HG02840 (cell line): ENCODE measurements at regions not wholly inside any gene's neighbourhood (a gene's known extent, or its start where the extent isn't known, plus 50 kb on each side); places are given as distances from the start of the nearest gene placed in this dataset.

Experiments
- ATAC-seq: cut with Tn5 transposase; IDR thresholded peaks from one replicate; pipeline ENCODE4 v1.9.1; 2021; ENCODE audit warnings: mild to moderate bottlenecking, moderate library complexity, moderate number of reproducible peaks; ENCODE audit not compliant: unreplicated experiment, low FRiP score

- ATAC-seq = no peak
Observed at GRCh38 chr9:118782790-118783463, 586.3 kb downstream of the BRINP1 start.

- no peak for ATAC-seq
Observed at GRCh38 chr9:118784033-118784432, 585.2 kb downstream of the BRINP1 start.

GRCh38 chr9:118785456-118785855 lies 583.8 kb downstream of the BRINP1 start:
- ATAC-seq = no peak

DNA sequence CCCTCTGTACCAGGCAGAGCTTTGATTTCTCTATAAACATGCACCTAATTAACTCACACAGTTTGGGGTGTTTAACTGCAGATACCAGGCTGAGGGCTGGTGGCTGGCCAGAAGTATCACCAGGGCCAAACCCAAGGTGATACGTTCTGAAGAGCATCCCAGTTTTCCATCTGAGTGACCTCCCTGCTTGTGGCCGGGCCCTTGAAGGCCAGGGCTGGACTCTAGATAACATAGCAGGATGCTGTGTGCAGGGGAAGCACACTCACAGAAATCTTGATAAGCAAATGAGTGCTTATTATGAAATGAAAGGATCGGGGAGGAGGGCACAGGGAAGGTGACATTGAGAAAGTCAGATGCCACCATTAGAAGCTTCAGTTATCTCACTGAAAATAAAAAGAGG lies 582.4 kb downstream of the BRINP1 start:
- ATAC-seq = no peak

DNA sequence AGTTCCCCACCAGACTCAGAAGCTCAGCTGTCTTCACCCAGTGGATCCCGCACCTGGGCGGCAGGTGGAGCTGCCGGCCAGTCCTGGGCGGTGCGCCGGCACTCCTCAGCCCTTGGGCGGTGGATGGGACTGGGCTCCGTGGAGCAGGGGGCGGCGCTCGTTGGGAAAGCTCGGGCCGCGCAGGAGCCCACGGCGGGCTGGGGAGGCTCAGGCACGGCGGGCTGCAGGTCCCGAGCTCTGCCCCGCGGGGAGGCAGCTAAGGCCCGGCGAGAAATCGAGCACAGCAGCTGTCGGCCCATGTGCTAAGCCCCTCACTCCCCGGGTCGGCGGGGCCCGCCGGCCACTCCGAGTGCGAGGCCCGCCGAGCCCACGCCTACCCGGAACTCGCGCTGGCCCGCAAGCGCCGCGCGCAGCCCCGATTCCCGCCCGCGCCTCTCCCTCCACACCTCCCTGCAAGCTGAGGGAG lies 560.0 kb downstream of the BRINP1 start:
- ATAC-seq = no peak

DNA sequence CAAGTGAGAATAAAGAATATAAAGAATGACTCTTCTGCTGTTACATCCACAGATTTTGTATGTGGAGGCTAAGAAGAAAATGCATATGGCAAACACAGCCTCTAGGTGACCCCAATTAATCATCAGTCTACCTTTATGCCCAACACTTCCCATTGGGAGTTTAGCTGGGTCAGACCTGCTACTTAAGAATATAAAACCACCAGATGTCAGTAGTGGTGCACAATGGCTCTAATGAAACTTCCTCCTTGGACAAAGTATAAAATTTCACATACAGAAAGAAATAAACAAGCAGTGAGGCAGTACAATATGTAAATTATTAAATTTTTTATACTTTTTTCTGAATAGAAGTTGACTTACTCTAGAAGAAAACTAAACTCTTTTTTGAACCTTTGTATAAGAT lies 539.9 kb downstream of the BRINP1 start:
- no peak for ATAC-seq

DNA sequence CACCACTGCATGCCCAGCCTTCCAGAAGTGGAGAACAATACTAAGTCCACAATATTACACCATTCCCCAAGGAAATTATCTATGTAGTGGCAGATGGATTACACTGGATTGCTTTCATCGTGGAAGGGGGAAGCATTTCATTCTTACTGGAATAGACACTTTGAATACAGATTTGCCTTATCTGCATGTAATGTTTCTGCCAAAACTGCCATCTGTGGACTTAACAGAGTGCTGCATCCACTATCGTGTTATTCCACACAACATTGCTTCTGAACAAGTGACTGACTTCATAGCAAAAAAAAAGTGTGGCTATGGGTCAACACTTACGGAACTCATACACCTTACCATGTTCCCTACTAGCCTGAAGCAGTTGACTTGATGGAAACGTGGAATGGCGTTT lies 536.9 kb downstream of the BRINP1 start:
- no peak for ATAC-seq

DNA sequence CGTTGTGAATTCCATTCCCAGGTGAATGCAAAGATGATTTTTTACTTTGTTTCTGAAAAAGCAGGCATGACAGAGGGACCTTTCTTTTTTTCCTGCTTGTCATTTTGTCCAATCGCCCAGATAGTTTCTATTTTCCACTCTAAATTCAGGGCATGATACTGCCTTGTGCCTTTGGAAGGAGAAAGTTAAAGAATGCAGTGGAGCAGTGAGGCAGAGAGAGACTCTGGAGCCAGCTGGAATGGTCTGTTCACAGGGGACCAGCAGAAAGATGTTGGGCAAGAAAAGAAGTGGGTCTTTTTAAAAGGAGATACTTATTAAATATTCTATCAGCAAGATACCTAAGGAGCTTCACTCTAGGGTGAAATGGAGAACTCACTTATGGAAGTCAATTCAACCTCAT lies 532.3 kb downstream of the BRINP1 start:
- no peak for ATAC-seq

DNA sequence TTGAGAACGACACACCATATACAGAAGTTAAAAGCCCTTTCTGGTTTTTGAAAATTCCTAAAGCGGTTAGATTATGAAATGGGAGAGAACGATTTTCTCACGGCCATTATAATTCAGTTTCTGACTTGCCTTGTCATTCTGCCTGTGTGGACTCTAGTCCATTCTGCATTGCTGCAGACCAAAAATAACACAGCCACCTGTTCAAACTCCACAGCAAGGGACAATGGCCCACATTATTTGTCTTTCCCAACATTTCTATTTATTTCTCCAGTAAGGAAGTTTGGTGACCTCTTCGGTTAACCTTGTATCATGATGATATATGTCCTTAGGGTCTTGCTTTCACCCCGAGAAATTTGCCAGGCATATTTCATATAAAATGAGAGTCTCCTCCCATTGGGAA lies 497.7 kb downstream of the BRINP1 start:
- no peak for ATAC-seq

DNA sequence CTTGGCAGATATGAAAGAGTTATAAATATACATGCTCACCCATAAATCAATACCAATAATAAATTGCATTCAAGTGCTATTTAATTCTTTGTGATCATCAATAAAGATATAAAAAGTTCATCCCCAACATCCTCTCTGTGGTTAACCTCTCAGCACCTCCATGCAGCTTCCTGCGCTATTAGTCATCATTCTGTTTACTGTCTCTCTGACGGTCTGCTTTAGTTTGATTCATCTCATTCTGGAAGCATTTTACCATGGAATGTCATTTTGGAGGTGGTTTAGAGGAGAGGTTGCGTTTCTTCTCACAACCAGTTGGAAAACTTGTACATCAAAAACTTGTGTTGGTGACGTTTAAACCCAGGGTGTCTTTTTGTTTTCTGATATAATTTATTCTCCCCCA lies 486.6 kb downstream of the BRINP1 start:
- ATAC-seq = no peak

- no peak for ATAC-seq
Observed at GRCh38 chr9:118883411-118883810, 485.8 kb downstream of the BRINP1 start.

- no peak for ATAC-seq
Observed at GRCh38 chr9:118891213-118891612, 478.0 kb downstream of the BRINP1 start.

DNA sequence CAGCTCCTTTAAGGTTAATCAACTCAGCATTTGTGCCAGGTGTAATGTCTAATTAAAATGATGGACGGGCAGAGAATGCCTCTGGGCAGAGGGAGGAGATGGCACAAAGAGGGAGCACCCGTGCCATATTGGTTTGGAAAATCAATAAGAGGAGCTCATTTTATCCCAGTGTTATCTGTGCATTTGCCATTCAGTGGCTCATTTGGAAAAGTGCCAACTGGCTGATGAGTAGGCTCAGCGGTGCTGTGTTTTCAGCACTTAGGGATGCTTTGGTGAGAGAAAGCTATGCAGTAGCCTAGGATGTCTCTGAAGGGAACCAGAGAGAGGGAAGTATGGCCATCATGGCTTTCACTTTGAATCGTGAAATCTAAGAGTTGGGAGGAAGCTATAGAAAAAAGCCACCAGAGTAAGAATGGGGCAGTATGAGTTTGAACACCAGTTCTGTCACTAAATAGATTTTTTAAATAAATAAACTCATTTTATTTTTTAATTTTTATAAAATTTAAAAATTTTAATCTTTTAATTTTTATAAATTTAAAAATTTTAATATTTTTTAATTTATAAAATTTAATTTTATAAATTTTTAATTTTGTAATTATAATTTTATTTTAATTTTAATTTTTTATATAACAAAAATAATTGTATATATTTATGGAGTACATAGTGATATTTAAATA lies 472.8 kb downstream of the BRINP1 start:
- ATAC-seq = no peak

DNA sequence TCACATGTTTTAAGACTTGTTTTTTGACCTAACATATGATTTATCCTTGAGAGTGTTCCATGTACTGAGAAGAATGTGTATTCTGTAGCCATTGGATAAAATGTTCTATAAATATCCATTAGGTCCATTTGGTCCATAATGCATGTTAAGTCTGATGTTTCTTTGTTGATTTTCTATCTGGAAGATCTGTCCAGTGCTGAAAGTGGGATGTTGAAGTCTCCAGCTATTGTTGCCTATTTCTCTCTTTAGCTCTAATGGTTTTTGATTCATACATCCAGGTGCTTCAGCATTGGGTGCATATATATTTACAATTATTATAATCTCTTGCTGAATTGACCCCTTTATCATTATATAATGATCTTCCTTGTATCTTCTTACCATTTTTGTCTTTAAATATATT lies 451.1 kb downstream of the BRINP1 start:
- no peak for ATAC-seq

DNA sequence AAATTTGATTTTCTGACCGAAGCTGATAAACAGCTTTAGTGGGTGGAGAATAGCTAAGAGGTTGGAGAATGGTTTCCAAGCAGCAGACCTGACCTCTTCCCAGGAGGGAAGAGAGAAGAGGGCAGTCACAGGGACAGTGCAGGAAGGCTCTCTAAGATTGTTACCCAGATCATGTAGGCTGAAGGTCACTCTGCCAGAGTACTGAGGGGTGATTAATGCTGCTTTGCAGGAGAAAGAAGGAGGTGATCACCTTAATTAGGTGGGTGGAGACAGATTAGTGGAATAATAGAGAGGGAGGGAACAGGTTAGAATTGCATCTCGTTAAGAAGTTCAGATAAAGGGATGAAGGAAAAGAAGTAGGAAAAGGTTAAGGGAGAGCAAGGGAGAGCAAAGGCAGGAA lies 440.5 kb downstream of the BRINP1 start:
- ATAC-seq = no peak

DNA sequence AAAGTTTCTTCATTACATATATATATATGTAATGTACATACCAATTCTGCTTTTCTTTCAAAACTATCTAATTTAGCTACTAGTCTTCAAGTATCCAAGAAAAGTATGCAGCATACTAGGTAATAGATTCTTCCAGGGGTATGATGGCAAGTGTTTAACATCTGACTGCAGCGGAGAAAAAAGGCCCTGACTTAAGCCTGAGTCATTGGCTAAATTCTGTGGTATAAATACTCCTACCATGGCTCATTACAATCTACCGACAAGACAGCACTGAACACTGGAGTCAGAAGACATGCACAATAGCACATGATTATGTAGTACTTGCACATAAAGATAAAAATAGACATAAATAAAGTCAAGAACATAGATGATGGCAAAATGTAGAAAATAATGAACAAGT lies 439.9 kb downstream of the BRINP1 start:
- ATAC-seq = no peak

DNA sequence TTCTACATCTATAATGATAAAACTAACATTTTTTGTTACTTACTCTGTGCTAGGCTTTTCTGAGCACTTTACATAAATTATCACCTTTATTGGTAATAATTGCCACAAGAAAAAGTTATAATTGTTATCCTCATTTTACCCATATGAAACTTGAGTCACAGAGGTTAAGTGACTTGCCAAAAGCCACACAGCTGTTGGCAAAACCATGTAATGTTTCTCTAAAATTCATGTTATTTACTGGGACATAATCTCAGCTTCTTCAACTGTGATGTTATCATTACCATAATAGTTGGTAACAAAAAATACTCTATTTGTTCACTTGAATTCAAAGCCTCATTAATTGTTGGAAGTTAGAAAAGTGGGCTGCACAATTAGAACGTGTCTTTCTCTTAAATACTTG lies 437.3 kb downstream of the BRINP1 start:
- no peak for ATAC-seq

DNA sequence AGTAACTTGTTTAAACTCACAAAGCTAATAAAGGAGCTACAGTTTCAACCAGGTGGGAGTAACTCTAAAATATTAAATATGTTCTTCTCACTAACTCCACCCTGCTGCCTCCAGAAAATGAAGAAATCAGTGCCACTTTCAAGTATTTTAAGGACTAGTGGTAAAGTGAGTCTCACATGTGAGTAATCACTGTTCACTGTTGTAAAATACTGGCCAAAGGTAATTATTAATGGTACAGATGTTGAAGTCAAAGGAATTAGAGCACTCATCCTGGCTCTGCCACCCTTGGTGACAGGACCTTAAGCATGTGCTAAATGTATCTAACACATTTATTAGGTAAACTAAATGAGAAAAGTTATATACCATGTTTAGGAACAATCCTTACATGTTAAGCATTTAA lies 430.7 kb downstream of the BRINP1 start:
- no peak for ATAC-seq

GRCh38 chr9:118940473-118940872 lies 428.8 kb downstream of the BRINP1 start:
- no peak for ATAC-seq

DNA sequence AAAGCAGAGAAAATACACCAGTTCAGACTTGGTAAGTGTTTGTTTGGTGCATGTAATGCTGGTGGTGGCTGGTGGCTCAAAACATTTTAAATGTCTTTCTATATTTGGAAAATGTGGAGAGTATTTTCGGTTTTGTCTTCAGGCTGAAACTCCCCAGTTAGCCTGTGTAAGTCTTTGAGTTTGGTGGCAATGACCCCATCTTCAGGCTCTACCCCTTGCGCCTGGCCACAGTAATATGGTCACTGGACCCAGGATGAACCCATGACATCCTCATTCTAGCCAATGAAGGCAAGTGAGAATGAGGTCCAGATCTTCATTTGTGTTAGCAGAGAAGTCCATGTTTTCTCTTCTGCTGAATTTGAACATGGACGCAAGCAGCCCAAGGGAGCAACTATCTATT lies 422.6 kb downstream of the BRINP1 start:
- ATAC-seq = no peak

DNA sequence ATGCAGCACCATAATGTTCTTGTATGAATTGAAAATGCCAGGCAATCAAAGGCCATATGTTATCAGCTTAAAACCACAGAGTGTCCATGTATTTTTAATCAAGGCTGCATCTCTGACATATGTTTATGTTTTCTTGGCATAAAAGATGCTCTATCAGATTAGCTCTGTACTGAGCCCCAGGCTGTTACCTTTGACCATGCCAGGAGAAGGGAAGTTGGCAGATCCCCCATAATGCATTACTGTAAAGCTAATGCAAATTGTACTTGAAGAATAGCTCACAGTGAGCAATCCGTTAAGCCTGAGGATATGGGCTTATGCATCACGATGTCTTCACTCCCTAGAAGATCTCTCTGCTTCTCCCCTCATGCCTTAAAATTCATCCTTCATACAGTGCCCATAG lies 414.4 kb downstream of the BRINP1 start:
- ATAC-seq = no peak

GRCh38 chr9:118957585-118957984 lies 411.6 kb downstream of the BRINP1 start:
- ATAC-seq = no peak
